Ovary (tissue), 3 donors: ENCODE measurements at regions not wholly inside any gene's neighbourhood (a gene's known extent, or its start where the extent isn't known, plus 50 kb on each side); places are given as distances from the start of the nearest gene placed in this dataset.
"Not testable (repeated sequence)": the region's sequence is repeated elsewhere in the genome, so short reads cannot be mapped to it uniquely, and the experiment has no call there.

Experiments
- POLR2A ChIP-seq: fragments of 450-650 bp; IDR thresholded peaks from one replicate; pipeline ENCODE4 v1.6.1; 2017; ENCODE audit warnings: antibody characterized with exemption, mild to moderate bottlenecking, moderate library complexity
- TF ChIP-seq, protein P1 (sequence below), 3 donors: fragments of 450-650 bp in 2 of 3; fragments of 200-600 bp in 1 of 3; IDR thresholded peaks; one replicate each; pipeline versions ENCODE4 v1.5.1 to v1.8.0; 2016 to 2022; ENCODE audit warnings: antibody characterized with exemption in 3 of 3, mild to moderate bottlenecking in 1 of 3
- donor health status: DM: no; HTN: no; CAD: no.

DNA sequence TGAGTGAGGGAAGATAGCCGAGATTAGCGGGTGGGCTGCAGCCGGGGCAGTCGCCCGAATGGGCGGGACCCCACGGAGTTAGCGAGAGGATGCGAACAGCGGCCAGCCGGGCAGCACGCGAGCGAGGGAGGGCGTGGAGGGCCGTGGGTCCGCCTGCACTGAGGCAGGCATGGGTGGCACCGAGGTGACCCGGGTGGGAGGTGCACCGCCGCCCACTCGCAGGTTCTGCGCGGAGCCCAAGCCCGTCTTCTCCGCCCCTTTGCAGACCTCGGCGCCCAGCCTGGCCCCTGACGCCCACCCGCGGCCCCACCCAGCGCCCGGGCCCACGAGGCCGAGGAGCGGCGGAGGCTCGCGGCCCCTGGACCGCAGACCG, 261.7 kb upstream of the PLCXD1 start:
- not testable (repeated sequence) for TF ChIP-seq POLR2A
- TF ChIP-seq, protein P1, sequence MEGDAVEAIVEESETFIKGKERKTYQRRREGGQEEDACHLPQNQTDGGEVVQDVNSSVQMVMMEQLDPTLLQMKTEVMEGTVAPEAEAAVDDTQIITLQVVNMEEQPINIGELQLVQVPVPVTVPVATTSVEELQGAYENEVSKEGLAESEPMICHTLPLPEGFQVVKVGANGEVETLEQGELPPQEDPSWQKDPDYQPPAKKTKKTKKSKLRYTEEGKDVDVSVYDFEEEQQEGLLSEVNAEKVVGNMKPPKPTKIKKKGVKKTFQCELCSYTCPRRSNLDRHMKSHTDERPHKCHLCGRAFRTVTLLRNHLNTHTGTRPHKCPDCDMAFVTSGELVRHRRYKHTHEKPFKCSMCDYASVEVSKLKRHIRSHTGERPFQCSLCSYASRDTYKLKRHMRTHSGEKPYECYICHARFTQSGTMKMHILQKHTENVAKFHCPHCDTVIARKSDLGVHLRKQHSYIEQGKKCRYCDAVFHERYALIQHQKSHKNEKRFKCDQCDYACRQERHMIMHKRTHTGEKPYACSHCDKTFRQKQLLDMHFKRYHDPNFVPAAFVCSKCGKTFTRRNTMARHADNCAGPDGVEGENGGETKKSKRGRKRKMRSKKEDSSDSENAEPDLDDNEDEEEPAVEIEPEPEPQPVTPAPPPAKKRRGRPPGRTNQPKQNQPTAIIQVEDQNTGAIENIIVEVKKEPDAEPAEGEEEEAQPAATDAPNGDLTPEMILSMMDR (IDR thresholded peaks at IDR 0.05) = not testable (repeated sequence)
